ENCODE measurements at regions not wholly inside any gene's neighbourhood (a gene's known extent, or its start where the extent isn't known, plus 50 kb on each side); places are given as distances from the start of the nearest gene placed in this dataset.

DNA sequence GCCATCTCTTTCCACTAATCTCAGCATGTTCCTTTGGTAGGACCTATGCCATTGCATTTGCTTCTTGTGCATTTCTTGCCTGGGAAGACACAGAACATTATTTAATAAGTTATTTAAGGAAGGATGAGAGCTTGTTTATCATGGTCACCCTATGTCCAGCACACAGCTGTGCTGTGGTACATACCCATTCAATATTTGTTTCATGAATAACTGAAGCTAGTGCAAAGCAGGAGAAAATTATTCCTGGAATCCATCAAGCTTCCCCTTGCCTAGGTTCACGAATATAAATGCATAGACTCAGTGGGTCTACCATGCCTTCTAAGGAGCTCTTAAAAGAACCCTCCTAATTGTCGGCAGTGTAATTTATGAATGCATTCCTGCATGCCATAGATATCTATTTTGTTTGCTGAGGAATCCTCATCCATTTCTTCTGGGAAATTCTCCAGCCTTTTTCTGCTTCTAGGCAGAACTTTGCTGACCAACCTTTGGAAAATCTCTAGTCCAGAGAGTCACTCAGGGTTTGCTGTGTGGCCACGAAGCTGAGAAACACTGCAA, 599.8 kb upstream of the TMEM132C start:
- no peak for TF ChIP-seq EZH2 (IDR thresholded peaks at IDR 0.05; ENCODE audit: borderline replicate concordance, low read length)
- TF ChIP-seq, protein P1, sequence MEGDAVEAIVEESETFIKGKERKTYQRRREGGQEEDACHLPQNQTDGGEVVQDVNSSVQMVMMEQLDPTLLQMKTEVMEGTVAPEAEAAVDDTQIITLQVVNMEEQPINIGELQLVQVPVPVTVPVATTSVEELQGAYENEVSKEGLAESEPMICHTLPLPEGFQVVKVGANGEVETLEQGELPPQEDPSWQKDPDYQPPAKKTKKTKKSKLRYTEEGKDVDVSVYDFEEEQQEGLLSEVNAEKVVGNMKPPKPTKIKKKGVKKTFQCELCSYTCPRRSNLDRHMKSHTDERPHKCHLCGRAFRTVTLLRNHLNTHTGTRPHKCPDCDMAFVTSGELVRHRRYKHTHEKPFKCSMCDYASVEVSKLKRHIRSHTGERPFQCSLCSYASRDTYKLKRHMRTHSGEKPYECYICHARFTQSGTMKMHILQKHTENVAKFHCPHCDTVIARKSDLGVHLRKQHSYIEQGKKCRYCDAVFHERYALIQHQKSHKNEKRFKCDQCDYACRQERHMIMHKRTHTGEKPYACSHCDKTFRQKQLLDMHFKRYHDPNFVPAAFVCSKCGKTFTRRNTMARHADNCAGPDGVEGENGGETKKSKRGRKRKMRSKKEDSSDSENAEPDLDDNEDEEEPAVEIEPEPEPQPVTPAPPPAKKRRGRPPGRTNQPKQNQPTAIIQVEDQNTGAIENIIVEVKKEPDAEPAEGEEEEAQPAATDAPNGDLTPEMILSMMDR (IDR thresholded peaks at IDR 0.05; ENCODE audit: low read length) = no peak
- Histone ChIP-seq H4K20me1 (ENCODE audit: insufficient read depth, low read length) (no peaks in the 10 kb centered on the region), H3F3A (ENCODE audit: insufficient read depth, low read length) (no peaks in the 10 kb centered on the region), H3K4me3 (ENCODE audit: low read depth, low read length, poor library complexity, severe bottlenecking) (no peak overlapping the region), H3K36me3 (ENCODE audit: insufficient read depth, low read length) (no peaks in the 10 kb centered on the region), H3K9me3 (ENCODE audit: low read length) (no peaks in the 10 kb centered on the region), H3K4me2 (ENCODE audit: low read length) (no peak overlapping the region), H3K4me1 (ENCODE audit: insufficient read depth, low read length, severe bottlenecking) (no peaks in the 10 kb centered on the region), H3K27ac (ENCODE audit: low read depth, low read length, poor library complexity, severe bottlenecking) (no peak overlapping the region), H3K9me2 (ENCODE audit: low read depth, low read length) (no peaks in the 10 kb centered on the region), H3K9ac (ENCODE audit: low read length) (no peak overlapping the region), H2AFZ (ENCODE audit: low read length) (no peak overlapping the region), H3K27me3 (ENCODE audit: insufficient read depth, low read length) (no peaks in the 10 kb centered on the region), H3K79me2 (ENCODE audit: insufficient read depth, low read length) (no peaks in the 10 kb centered on the region)

- no peaks in the 10 kb centered on the region for H3K9me3 ChIP-seq (ENCODE audit: low read length)
- H3K4me3 ChIP-seq (ENCODE audit: low read depth, low read length, poor library complexity, severe bottlenecking) = no peak overlapping the region
- H3K4me1 ChIP-seq (ENCODE audit: insufficient read depth, low read length, severe bottlenecking) = no peaks in the 10 kb centered on the region
- H3K27ac ChIP-seq (ENCODE audit: low read depth, low read length, poor library complexity, severe bottlenecking) = no peak overlapping the region
- H3K79me2 ChIP-seq (ENCODE audit: insufficient read depth, low read length) = no peaks in the 10 kb centered on the region
- no peaks in the 10 kb centered on the region for H3K9me2 ChIP-seq (ENCODE audit: low read depth, low read length)
- H3K27me3 ChIP-seq (ENCODE audit: insufficient read depth, low read length) = no peaks in the 10 kb centered on the region
- no peaks in the 10 kb centered on the region for H4K20me1 ChIP-seq (ENCODE audit: insufficient read depth, low read length)
- H2AFZ ChIP-seq (ENCODE audit: low read length) = no peak overlapping the region
- no peak overlapping the region for H3K9ac ChIP-seq (ENCODE audit: low read length)
- no peaks in the 10 kb centered on the region for H3K36me3 ChIP-seq (ENCODE audit: insufficient read depth, low read length)
- H3K4me2 ChIP-seq (ENCODE audit: low read length) = no peak overlapping the region
- TF ChIP-seq, protein P1 (IDR thresholded peaks at IDR 0.05; ENCODE audit: low read length) = no peak
- no peak for TF ChIP-seq EZH2 (IDR thresholded peaks at IDR 0.05; ENCODE audit: borderline replicate concordance, low read length)
- no peaks in the 10 kb centered on the region for H3F3A ChIP-seq (ENCODE audit: insufficient read depth, low read length)
Measured at GRCh38 chr12:127670294-127670693, 596.7 kb upstream of the TMEM132C start.

DNA sequence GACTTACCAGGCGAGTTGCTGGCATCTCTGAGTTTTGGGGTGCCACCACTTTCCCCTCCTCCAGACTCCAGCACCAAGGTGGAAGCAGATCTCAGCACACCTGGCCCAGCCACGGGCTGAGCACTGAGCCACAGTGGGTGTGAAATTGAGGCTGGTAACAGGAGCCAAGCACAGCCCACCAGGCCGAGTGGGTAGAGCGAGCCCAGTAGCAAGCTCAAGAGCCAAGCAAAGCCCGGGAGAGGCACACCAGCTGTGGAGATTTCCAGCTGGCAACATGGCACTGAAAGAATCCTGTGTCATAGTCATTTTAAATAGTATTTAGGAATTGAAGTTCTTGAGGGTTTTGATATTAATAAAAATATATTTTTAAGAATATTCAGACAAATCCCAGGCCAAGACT, 596.2 kb upstream of the TMEM132C start:
- Histone ChIP-seq H3K9me3 (ENCODE audit: low read length) (no peaks in the 10 kb centered on the region), H3K79me2 (ENCODE audit: insufficient read depth, low read length) (no peaks in the 10 kb centered on the region), H3K9ac (ENCODE audit: low read length) (no peak overlapping the region), H3K4me1 (ENCODE audit: insufficient read depth, low read length, severe bottlenecking) (no peaks in the 10 kb centered on the region), H4K20me1 (ENCODE audit: insufficient read depth, low read length) (no peaks in the 10 kb centered on the region), H3K4me3 (ENCODE audit: low read depth, low read length, poor library complexity, severe bottlenecking) (no peak overlapping the region), H3K4me2 (ENCODE audit: low read length) (no peak overlapping the region), H3K27me3 (ENCODE audit: insufficient read depth, low read length) (no peaks in the 10 kb centered on the region), H2AFZ (ENCODE audit: low read length) (no peak overlapping the region), H3K9me2 (ENCODE audit: low read depth, low read length) (no peaks in the 10 kb centered on the region), H3K36me3 (ENCODE audit: insufficient read depth, low read length) (no peaks in the 10 kb centered on the region), H3F3A (ENCODE audit: insufficient read depth, low read length) (no peaks in the 10 kb centered on the region), H3K27ac (ENCODE audit: low read depth, low read length, poor library complexity, severe bottlenecking) (no peak overlapping the region)
- TF ChIP-seq, protein P1 (IDR thresholded peaks at IDR 0.05; ENCODE audit: low read length) = no peak
- no peak for TF ChIP-seq EZH2 (IDR thresholded peaks at IDR 0.05; ENCODE audit: borderline replicate concordance, low read length)
